Lung (tissue), 11 donors: ENCODE measurements at regions not wholly inside any gene's neighbourhood (a gene's known extent, or its start where the extent isn't known, plus 50 kb on each side); places are given as distances from the start of the nearest gene placed in this dataset.

Source experiments
- ATAC-seq: fragments of 200-7000 bp; cut with Tn5 transposase; one replicate; pipeline ENCODE4 v1.9.1; 2020; ENCODE audit warnings: moderate number of reproducible peaks; ENCODE audit not compliant: insufficient read depth, low FRiP score
- DNase-seq, 3 donors: peaks; one replicate each; pipeline ENCODE4 v3.0.0-alpha.2; 2013 to 2017
- H3K27ac ChIP-seq, 2 donors: one replicate each; pipeline ENCODE4 v1.5.1; 2013; ENCODE audit warnings: mild to moderate bottlenecking in 2 of 2, moderate library complexity in 2 of 2, control low read depth in 1 of 2, inconsistent platforms in 1 of 2, low read depth in 1 of 2, low read length in 1 of 2
- H3K27me3 ChIP-seq, 3 donors: one replicate each; pipeline ENCODE4 v1.5.1; 2013; ENCODE audit warnings: low read length in 2 of 3; ENCODE audit not compliant: control insufficient read depth in 3 of 3, insufficient read depth in 3 of 3
- H3K36me3 ChIP-seq, 4 donors: one replicate each; pipeline ENCODE4 v1.5.1; 2013; ENCODE audit warnings: low read length in 4 of 4, mild to moderate bottlenecking in 1 of 4, moderate library complexity in 1 of 4; ENCODE audit not compliant: control insufficient read depth in 4 of 4, insufficient read depth in 4 of 4
- H3K4me1 ChIP-seq, 5 donors: one replicate each; pipeline ENCODE4 v1.5.1; 2013; ENCODE audit warnings: low read length in 5 of 5, mild to moderate bottlenecking in 2 of 5, moderate library complexity in 1 of 5; ENCODE audit not compliant: control insufficient read depth in 5 of 5, insufficient read depth in 5 of 5
- H3K4me3 ChIP-seq: one replicate; pipeline ENCODE4 v1.5.1; 2013; ENCODE audit warnings: mild to moderate bottlenecking, control low read depth, moderate library complexity
- H3K9ac ChIP-seq, 2 donors: one replicate each; pipeline ENCODE4 v1.5.1; 2013; ENCODE audit warnings: low read length in 2 of 2, control low read depth in 1 of 2; ENCODE audit not compliant: insufficient read depth in 1 of 2
- H3K9me3 ChIP-seq, 4 donors: one replicate each; pipeline ENCODE4 v1.5.1; 2013; ENCODE audit warnings: low read length in 3 of 4, mild to moderate bottlenecking in 1 of 4, moderate library complexity in 1 of 4; ENCODE audit not compliant: control insufficient read depth in 4 of 4, insufficient read depth in 3 of 4
- WGBS, 2 donors: extraction: QIAGEN DNeasy Blood & Tissue Kit; methylation state at CpG; one replicate each; pipeline ENCODE4 v1.1.7; 2013; 5-methylcytosine and 5-hydroxymethylcytosine counted together
- TF ChIP-seq, protein P1 (sequence below): IDR thresholded peaks from 2 replicates; pipeline ENCODE4 v1.5.1; 2012; ENCODE audit warnings: mild to moderate bottlenecking; ENCODE audit errors: control extremely low read depth, extremely low read depth
- donor health status: control.
- donor health status: control.
- donor health status: Bipolar disorder and iron deficiency.
- donor health status: healthy.
- donor health status: DM: yes; HTN: yes; CAD: no.

DNA sequence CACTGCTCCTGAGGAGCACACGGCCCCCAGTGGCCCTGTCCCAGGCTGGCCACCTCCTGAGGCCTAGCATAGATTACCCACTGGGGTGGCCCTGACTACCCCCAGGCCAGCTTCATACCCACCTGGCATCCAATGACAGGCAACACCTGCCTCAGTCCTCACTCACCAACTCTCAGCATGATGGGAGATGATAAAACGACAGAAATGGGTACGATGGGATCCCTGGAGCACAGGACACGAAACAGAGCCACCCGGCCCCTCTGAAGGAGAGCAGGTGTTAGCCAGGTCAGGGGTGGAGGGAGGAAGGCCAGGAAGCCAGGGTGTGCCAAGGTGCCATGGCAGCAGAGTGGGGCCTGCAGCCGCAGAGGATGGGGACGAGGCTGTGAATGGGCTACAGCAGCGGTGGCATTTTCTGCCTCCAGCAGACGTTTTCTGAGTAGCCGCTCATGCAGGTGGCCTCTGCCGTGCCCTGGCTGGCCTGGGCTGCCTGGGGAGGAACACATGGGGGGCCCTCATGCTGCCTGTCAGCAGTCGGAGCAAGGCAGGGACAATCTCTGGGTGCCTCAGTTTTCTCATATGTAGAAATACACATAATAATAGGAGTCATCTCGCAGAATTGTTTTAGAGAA is 50.2 kb upstream of the FGF3 start:
- ATAC-seq (no peak), DNase-seq (no peak)
- Histone ChIP-seq H3K9me3 (peaks cover 0 to 4% (median 0%) of the 10 kb centered on the region in 4 donors), H3K27me3 (peaks cover 0 to 3% (median 3%) of the 10 kb centered on the region in 3 donors), H3K27ac (no peak overlapping the region), H3K9ac (no peak overlapping the region), H3K4me3 (no peak overlapping the region), H3K4me1 (no peaks in the 10 kb centered on the region), H3K36me3 (no peaks in the 10 kb centered on the region)
- 91 to 95% methylated on average over 13 of the region's 13 CpGs for WGBS, 2 donors
- TF ChIP-seq, protein P1, sequence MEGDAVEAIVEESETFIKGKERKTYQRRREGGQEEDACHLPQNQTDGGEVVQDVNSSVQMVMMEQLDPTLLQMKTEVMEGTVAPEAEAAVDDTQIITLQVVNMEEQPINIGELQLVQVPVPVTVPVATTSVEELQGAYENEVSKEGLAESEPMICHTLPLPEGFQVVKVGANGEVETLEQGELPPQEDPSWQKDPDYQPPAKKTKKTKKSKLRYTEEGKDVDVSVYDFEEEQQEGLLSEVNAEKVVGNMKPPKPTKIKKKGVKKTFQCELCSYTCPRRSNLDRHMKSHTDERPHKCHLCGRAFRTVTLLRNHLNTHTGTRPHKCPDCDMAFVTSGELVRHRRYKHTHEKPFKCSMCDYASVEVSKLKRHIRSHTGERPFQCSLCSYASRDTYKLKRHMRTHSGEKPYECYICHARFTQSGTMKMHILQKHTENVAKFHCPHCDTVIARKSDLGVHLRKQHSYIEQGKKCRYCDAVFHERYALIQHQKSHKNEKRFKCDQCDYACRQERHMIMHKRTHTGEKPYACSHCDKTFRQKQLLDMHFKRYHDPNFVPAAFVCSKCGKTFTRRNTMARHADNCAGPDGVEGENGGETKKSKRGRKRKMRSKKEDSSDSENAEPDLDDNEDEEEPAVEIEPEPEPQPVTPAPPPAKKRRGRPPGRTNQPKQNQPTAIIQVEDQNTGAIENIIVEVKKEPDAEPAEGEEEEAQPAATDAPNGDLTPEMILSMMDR: no peak

DNA sequence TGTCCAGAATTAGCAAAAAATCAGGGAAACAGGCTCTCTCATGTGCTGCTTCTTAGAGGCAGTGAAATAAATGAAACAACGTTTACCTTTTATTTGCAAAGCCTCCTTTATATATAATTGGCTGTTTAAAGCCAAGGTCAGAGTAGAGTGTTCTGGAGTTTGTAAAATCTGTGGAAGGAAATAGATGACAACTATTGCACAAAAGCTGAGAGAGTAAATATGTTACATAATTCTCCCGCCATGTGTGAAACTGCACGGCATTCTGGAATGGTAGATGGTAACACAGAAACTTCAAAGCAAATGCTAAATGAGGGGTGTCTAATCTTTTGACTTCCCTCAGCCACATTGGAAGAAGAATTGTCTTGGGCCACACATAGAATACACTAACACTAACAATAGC is 51.5 kb upstream of the FGF3 start:
- TF ChIP-seq, protein P1: no peak
- Histone ChIP-seq H3K9ac (no peak overlapping the region), H3K9me3 (peaks cover 0 to 4% (median 0%) of the 10 kb centered on the region in 4 donors), H3K4me1 (no peaks in the 10 kb centered on the region), H3K36me3 (no peaks in the 10 kb centered on the region), H3K4me3 (no peak overlapping the region), H3K27me3 (peaks cover 0 to 3% (median 3%) of the 10 kb centered on the region in 3 donors), H3K27ac (no peak overlapping the region)
- no peak for ATAC-seq
- peak in 2 of 3 donors; percentile 22 to 28 for DNase-seq
- WGBS, 2 donors: 32 to 45% methylated on average over 3 of the region's 3 CpGs

DNA sequence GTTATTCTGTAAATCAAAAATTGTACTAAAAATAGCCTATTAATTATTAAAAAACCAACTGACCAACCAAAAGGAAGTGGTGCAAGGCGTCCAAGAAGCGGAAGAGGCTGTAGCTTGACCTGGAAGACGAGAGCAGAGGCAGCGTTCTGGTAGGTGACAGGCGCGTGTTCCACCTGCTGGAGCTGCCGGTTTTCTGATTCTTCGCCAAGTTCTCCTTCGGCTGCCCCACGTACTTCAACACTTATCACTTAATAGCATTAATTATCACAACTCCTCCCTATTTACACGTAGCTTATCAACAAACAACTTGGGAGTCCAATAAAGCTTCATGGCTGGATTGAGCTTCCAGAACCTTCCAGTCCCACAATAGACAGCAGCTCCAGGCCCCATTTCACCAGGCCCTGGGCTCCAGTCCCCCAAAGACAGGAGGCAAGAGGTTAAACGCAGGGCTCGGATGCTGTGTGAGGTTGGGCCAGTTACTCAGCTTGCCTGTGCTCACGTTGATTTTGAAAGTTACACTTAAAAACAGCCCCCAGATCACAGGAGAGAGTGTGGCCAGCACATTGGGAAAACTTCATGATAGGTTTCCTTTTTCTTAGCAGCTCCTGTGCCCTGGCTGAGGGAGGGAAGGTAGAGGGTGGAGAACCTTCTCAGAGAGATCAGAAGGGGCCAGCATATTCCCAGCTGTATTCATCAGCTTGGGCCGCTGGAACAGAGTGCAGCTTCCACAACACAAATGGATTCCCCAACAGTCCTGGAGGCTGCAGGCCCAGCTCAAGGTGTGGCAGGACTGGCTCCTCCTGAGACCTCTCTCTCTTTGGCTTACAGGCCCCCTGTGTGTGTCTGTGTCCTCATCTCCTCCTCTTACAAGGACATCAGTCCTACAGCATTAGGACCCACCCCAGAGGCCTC is 54.2 kb upstream of the FGF3 start:
- no peak overlapping the region for H3K9ac ChIP-seq
- no peak for DNase-seq
- no peak for ATAC-seq
- H3K27me3 ChIP-seq: peaks cover 0 to 3% (median 0%) of the 10 kb centered on the region in 3 donors
- H3K4me1 ChIP-seq: no peaks in the 10 kb centered on the region
- no peaks in the 10 kb centered on the region for H3K36me3 ChIP-seq
- no peak overlapping the region for H3K27ac ChIP-seq
- peaks cover 0 to 7% (median 0%) of the 10 kb centered on the region in 4 donors for H3K9me3 ChIP-seq
- 79 to 83% methylated on average over 15 of the region's 15 CpGs for WGBS, 2 donors
- H3K4me3 ChIP-seq: no peak overlapping the region
- TF ChIP-seq, protein P1: no peak
